COLO668 (cell line): ENCODE measurements at regions not wholly inside any gene's neighbourhood (a gene's known extent, or its start where the extent isn't known, plus 50 kb on each side); places are given as distances from the start of the nearest gene placed in this dataset.
"Not testable (repeated sequence)": the region's sequence is repeated elsewhere in the genome, so short reads cannot be mapped to it uniquely, and the experiment has no call there.

Source experiments
- DNase-seq: peaks from one replicate; lab custom pipeline; 2025; ENCODE audit not compliant: unreplicated experiment; lab: John Stamatoyannopoulos, UW

DNA sequence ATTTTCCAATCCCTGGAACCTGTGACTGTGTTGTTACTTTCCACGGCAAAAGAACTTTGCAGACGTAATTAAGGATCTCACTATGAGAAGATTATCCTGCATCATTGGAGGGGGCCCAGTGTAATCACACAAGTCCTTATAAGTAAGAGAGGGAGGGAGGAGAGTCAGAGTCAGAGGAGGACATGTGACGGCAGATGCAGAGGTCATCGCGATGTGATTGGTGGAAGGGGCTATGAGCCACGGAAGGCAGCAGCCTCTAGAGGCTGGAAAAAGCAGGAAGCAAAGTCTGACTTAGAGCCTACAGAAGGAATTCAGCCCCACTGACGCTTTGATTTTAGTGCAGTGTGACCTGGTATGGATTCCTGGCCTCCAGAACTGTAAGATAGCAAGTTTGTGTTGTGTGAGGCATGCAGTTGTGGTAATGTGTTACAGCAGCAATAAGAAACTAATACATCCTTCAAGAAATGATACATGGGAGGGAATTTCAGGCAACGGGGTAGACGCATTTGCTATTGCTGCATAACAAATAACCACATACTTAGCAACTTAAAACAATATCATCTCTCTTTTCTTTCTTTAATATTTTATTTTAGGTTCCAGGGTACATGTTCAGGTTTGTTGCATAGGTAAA lies 112.7 kb upstream of the SERPINE2 start:
- DNase-seq, result no peak

DNA sequence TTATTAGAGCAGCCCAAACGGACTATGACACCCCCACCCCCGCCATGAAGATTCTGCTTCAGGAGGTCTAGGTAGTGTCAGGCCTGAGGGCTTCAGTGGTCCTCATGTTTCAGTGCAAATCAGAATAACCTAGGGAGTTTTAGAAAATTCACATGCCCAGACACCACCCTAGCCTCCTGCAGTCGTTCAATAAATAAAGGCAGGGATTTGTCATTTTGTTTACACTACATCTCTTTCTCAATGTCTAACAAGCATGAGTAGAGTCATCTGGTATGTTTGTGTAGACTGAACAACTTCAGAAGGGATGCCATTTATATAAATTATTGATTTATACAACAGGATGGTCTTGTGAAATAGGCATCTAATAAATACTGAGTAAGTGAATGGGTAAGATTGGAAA lies 112.1 kb upstream of the SERPINE2 start:
- no peak for DNase-seq

DNA sequence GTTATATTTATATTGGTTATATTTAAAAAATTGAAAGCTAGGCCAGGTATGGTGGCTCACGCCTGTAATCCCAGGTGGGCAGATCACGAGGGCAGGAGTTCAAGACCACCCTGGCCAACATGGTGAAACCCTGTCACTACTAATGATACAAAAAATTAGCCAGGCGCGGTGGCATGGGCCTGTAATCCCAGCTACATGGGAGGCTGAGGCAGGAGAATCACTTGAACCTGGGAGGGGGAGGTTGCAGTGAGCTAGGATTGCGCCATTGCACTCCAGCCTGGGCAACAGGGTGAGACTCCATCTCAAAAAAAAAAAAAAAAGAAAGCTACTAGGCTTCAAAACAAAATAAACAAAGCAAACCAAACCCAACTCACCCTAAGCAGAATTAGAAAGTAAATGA lies 109.0 kb upstream of the SERPINE2 start:
- DNase-seq, result not testable (repeated sequence)

DNA sequence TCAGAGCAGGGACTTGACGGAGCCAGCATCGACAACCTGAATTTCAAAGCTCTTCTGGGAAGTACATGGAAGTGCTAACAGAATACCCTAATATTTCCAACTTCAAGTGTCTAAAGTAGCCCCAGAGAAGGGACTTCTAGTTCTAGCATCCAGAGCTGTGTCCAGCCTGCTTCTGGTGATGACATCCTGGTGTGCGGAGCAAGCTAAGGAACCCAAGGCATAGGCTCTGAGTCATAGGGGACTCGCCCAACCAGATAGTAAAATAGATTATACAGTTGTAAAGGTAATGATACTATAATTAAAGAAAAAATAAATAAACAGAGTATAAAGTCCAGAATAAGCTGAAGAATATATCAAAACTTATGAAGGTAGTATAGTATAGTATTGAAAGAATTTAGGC lies 108.1 kb upstream of the SERPINE2 start:
- no peak for DNase-seq

DNA sequence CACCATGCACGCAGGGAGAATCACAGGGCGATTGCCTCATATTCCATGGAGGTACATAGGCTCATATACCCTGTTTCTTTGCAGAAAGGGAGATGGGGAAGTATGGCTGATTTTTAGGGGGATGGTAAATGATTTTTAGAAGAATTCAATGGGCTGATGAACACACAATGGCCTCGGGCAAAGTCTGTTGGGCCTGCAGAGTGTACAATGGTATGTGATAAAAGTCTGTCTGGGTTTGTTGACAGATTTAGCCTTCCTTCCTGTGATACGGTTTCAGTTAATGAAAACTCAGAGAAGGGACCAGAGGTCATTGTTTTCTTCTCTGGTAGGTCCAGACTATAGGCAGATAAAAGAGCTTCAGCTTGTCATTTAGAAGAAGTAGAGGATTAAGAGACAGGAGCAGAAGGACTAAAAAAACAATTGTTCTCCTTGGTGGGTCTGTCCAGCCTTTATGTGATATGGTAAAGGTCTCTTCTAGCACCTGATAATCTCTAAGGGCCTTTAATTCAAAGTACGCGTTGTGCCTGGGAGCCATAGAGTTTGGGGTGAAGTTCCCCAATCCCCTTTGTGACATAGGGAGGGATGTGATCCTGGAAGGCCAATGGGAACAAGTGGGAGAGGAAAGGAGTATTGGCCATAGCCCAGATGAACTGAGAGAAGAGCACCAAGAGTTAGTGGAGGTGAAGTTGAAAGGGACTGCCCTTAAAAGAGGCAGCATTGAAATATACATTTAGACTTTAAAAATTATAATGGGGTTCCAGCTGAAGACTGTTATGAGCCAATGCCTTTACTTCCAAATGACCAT lies 107.5 kb upstream of the SERPINE2 start:
- no peak for DNase-seq

DNA sequence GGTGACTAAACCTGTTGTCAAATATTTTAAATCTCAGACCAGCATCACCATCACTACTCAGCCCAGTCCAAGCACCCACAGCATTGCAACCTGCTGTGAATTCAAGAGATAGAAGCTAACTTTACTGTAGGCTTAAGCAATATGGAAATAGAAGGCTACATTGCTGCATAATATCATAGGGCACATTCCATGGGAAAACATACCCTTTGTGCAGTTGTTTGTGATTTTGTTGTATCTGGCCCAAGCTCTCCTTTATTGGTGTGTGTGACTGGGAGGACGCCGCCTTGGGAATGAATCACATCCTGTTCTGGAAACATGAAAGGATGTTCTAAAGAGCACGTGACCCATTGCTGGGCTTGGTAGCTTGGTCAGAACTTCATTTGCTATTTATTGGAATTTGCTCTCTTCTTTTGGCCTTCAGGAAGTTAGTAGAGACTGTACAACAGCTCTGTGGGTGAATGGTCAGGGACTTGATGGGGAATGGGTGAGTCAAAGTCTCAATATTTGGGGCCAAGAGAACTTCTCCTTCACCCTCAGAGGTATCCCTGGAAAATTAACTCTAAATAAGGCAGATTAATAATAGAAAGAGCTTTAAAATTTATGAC lies 106.8 kb upstream of the SERPINE2 start:
- DNase-seq, result no peak

DNA sequence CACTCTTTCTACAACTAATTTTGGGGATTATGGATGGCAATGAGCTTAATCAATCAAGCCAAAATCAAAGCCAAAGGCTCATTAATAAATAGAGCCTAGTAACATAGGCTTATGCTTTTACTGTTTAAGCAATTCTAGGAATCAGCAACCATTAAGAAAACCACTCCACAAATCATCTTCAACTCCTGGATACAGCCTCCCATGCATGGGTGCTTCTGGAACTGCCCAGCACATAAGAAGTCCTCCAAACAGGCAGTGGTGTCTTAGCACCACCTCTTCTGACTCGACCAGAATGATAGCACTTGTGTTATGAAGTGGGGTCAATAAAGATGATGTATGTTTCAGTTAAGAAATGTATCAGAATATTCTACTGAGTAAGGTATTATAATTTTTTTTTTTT lies 104.4 kb upstream of the SERPINE2 start:
- no peak for DNase-seq

DNA sequence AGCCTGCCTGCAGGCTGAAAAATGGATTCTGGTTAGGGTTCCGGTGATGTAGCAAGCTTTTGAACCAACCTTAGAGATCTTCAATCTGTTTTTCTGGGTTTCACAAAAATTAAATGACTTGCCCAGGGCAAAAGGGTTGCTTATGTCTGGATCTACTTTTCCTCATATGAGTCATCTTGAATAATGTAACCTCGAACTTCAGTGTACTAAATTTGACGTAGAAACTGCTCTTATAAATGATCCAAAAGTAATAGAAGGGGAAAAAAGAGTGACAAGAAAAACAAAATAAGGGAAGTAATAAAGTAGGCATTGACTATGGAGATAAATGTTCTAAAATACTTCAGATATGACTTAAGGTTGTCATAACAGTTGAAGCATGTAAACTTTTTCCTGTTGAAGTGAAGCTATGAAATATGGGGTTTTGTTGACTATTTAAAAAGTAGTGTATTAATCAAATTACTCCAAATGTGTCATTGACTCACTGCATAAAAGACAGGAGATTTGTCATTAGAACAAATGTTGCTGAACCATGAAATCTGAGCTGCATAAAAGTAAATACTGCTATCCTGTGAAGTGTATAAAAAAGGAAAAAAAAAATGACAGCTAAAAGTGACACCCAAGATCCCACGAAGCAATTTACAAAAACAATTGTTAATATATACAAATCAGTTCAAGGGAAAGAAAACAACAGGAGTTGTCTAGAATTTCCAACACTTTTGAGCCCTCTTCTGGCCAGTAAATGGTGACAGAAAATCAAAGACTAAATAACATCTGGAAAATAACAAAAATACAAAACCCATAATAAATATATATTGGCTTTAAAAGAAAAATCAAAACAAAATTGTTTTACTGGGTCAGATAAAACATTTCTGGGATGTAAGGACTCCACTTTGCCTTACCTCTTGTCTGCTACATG lies 103.6 kb upstream of the SERPINE2 start:
- DNase-seq, result no peak

DNA sequence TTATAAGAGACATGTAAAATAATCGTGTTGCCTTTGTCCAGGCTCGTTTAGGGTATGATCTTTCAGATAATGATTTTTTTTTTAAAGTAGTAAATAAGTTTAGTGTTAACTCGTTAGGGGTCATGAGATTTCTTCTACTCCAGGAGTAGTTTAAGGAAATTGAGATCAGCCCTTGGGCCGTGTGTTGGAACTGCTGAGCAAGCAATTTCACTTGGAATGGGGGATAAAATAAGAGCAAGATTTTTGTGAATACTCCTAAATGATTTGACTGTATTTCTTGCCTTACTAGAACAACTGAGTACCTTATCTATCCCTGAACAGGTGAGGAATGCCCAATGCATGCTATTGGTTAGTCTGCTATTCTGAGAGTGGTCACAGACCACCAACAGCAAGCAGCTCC lies 102.2 kb upstream of the SERPINE2 start:
- DNase-seq, result no peak

DNA sequence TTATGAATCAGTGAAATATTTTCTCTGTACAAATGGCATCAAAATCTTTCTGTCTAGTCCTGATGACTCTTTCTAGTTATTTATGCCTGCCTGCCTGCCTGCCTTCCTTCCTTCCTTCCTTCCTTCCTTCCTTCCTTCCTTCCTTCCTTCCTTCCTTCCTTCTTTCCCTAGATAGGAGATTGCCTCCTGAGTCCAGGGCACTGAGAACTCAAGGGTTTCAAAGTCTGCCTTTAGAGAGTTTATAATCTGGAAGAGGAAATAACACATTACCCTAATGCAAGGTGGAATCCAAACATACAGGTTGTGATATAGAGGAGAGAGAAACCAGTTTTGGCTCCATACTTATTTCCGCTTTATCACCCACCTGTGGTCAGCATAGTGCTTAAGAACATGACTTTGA lies 98.1 kb upstream of the SERPINE2 start:
- DNase-seq, result no peak

DNA sequence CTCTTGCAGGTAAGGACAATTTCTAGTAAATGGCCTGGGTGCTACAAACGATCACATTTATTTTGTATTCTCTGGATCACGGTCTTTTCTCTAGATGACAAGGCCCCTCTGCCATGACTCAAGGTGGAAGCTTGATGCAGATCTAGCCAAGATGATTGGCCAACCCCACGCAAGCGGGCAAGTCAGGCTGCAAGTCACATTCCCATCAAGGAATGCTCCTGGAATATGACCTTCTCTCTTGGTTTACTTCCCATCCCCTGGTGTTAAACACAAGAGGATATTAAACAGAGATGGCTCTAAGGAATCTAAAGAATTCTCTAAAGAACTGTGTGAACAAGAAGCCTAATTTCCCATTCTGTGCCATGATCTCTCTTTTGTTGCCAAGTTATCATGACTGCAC lies 97.3 kb upstream of the SERPINE2 start:
- no peak for DNase-seq

DNA sequence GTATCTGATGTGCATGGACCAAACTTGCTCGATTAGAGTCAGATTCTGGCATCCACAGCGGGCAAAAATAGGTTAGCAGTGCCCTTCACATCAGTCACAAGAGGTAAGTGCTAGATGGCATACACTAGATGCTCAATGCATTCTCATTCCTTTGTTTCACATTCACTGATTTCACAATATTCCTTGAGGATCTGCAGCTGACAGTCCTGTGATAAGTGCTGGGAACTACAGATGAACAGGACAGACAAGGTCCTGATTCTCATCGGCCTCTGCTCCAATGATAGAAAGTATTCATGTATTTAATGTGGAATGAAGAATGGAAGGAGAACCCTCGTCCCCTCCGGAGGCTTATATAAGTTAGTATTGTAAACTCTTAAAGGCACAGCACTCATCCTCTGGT lies 96.8 kb upstream of the SERPINE2 start:
- no peak for DNase-seq

DNA sequence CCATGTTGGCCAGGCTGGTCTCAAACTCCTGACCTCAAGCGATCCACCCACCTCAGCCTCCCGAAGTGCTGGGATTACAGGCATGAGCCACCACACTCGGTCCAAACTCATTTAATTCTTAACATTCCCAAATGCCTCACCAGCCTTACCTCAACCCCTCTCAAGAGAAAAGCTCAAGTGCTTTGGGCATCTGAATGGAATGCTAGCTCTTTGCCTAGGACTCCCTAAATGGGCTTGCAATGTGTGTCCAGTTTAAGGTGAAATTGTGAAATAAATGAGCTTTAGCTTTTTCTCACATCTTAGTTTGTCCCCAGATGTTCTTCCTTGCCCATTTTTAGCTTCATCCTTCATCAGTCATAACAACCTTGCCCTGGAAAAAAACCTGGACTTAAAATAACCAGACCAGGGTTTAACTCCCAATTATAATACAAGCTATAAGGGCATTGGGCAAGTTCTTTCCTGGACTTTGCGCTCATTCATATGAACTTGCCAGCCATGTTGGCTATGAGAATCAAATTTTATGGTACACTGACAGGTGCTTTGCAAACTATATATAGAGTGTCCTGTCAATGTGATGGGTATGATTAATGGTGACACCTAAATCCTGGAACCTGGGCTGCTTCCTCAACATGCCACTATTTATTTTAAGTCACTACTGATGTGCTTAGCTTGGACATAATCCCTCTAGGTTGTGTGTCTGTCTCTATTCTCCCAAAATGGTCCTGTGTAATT lies 95.1 kb upstream of the SERPINE2 start:
- no peak for DNase-seq

DNA sequence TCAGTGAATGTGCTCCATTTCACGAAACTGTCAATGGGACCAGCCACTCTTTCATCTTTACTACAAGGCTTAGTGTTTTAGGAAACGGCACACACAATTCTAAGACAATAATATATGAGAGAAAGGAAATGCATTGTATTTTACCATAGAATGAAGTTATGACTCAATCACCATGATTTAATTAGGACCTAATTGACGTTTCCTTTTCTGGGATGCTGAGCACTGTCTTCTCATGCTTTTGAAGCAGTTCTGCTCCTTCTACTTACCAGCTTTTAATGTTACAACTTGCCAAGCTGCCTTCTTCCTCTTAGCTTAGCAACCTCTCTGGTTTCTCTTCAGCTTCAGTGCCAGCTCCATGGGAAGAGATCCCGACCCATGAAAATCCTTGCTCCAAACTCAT lies 94.3 kb upstream of the SERPINE2 start:
- DNase-seq, result no peak

DNA sequence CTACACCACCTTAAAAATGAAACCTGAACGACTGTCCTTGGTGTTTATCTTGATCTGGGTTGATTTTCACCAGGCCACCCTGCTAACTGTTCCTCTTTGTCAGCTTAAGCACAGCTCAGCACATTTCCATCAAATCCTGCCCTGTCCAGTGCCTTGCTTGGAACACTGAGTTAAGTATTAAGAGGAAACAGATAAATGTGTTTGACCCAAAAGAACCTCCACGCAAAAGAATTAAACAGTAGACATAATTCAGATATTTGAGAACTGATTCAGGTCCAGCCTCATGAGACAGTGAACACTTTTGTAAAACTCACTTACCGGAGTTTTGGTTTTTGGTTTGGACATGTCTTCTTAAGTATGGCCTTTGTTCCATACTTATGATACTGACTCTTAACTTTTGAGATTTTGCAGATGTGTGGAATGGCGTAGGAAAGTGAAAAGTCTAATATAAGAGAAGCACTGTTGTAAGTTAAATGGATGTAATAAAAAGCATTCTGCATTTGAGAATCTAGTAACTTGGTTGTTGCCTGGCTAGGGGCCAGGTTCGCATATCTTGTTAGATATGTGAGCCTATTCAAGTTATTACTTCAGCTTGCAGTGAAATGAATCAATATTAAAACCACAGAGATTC lies 88.9 kb upstream of the SERPINE2 start:
- no peak for DNase-seq

DNA sequence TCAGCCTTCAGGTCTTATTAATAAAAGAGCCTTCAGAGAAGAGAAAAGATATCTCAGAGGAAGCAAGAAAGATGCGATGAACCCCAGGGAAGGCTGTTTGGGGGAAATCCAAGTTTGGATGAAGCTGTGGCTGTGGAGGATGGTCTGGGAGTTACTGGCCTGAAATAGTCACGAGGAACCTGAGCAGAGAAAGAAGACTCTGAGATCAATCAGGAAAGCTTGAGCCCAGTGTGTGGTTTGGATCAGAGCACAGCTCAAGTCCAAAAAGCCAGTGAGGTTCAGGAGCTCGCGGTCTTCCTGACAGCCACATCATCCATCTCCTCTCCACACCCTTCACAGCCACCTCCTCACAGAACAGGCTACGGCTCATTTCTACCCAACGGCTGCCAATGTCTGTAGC lies 87.4 kb upstream of the SERPINE2 start:
- no peak for DNase-seq

DNA sequence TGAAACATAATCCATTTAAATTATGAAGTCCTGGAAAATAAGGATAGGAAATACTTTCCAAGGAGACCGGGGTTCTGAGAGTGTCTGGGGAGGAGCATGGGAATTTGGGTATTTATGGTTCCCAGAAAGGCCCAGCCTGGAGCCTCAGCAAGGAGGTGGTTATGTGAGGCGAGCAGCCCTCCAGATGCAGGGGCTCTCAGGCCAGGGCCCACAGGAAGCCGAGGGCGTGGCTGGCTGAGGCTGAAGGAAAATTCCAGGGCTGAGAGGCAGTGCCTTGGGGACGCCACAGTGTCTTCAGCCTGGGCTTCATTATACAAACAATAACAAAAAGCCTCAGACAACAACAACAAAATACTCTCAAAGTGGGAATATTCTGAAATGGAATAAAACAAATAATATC lies 86.9 kb upstream of the SERPINE2 start:
- no peak for DNase-seq

DNA sequence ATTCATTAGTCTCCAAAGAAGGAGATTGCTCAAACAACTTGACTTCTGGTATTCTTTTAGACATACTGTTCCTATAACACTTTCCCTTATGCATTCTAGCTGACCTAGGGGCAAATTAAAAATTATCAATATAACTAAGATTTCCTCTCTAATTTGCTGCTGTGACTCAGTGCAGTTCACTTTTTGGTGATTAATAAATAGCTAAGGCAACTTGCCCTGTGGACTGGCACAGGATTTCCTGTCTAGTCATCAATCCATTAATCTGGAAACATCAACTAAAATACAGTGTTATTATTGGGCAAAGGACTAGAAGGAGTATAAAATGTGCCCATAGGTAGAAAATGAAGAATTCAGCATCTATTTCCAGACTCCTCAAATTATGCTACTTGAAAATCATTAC lies 83.5 kb upstream of the SERPINE2 start:
- no peak for DNase-seq

DNA sequence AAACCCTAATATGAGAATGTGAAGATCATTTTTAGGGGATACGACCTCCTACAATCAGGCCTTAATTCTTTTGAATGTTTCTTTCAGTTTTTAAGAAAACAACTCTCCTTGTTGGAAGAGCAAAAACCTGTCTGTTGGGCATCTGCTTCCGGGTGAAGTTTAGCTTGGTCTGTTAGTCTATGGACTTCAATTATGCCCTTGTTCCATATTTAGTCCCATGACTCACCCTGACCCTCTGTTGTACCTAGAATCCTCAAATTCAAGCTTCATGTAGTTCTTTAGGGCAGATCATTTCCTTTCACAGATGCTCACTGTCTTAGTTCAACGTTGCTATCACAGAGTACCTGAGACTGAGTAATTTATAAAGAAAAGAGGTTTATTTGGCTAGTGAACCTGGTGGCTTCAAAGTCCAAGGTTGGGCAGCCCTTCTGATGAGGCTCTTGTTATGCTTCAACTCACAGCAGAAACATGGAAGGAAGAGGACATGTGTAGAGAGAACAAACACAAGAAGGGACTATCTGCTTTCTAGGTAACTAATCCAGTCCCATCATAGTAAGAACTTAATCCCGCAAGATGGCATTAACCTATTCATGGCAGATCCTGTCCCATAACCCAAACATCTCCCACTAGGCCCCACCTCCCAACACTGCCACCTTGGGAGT lies 82.5 kb upstream of the SERPINE2 start:
- DNase-seq, result no peak

DNA sequence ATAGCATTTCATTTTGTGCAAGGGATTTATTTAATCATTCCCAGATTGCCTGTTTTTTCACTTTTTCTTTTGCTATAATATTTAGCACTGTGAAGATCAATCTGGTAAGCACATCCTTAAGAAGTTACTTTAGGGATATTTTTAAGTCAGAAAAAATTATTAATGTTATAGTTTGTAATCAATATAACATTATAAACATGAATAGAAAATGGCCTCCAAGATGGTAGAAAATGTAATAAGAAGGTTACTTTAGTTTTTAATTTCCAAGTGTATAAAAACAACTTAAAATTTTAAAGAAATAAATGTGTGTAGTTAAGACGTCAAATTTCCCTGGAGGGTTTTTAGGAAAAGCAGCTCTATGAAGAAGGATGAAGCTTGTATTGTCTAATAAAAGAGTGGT lies 81.9 kb upstream of the SERPINE2 start:
- DNase-seq, result no peak
